NT2/D1 (cell line): ENCODE measurements at regions not wholly inside any gene's neighbourhood (a gene's known extent, or its start where the extent isn't known, plus 50 kb on each side); places are given as distances from the start of the nearest gene placed in this dataset.

Experiments used
- DNase-seq: peaks from one replicate; pipeline ENCODE4 v3.0.0-alpha.2; 2011; ENCODE audit warnings: low read depth, low spot score
- H3K27me3 ChIP-seq: 2 replicates; pipeline ENCODE4 v1.6.0; 2011; ENCODE audit warnings: mild to moderate bottlenecking; ENCODE audit not compliant: insufficient read length, insufficient read depth
- H3K36me3 ChIP-seq: 2 replicates; pipeline ENCODE4 v1.6.1; 2011; ENCODE audit warnings: mild to moderate bottlenecking, low read length, mixed read lengths; ENCODE audit not compliant: insufficient read depth, insufficient read length
- H3K4me1 ChIP-seq: 2 replicates; pipeline ENCODE4 v1.5.1; 2011; ENCODE audit not compliant: insufficient read depth, insufficient read length
- H3K4me3 ChIP-seq: 2 replicates; pipeline ENCODE4 v1.5.1; 2011; ENCODE audit warnings: low read depth; ENCODE audit not compliant: insufficient read length
- H3K9ac ChIP-seq: 2 replicates; pipeline ENCODE4 v1.6.0; 2011; ENCODE audit warnings: low read depth; ENCODE audit not compliant: insufficient read length
- H3K9me3 ChIP-seq: 2 replicates; pipeline ENCODE4 v1.5.1; 2011; ENCODE audit warnings: mild to moderate bottlenecking, low read length; ENCODE audit not compliant: insufficient read depth
- SUZ12 ChIP-seq: IDR thresholded peaks from 2 replicates; pipeline ENCODE4 v1.6.1; 2011; ENCODE audit not compliant: insufficient read length, insufficient read depth; ENCODE audit errors: extremely low read depth
- YY1 ChIP-seq: IDR thresholded peaks from 2 replicates; pipeline ENCODE4 v1.6.1; 2011; ENCODE audit not compliant: insufficient read length, insufficient read depth
- ZNF274 ChIP-seq: IDR thresholded peaks from 2 replicates; pipeline ENCODE4 v1.6.1; 2011; ENCODE audit warnings: mild to moderate bottlenecking, low read depth, low read length

DNA sequence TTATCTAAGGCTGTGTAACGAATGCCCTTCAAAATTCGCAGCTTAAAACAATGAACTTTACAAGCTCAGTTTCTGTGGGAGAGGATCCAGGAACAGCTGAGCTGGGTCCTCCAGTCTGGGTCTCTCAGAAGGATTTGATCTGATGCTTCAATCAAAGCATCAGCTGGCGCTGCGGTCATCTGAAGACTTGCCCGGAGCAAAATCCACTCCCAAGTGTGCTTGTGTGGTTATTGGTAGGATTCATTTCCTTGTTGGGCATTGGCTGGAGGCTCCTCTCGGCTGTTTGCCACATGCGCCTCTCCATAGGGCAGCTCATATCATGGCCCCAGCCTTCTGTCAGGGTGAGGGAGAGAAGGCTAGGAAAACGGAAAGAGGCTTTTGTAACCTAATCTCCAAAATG, 269.3 kb upstream of the CHD6 start:
- Histone ChIP-seq H3K4me1 (peaks cover 2% of the 10 kb centered on the region), H3K4me3 (no peak overlapping the region), H3K27me3 (no peaks in the 10 kb centered on the region), H3K9me3 (no peaks in the 10 kb centered on the region), H3K9ac (no peak overlapping the region), H3K36me3 (no peaks in the 10 kb centered on the region)
- TF ChIP-seq SUZ12 (no peak), ZNF274 (no peak), YY1 (no peak)
- DNase-seq, result no peak

DNA sequence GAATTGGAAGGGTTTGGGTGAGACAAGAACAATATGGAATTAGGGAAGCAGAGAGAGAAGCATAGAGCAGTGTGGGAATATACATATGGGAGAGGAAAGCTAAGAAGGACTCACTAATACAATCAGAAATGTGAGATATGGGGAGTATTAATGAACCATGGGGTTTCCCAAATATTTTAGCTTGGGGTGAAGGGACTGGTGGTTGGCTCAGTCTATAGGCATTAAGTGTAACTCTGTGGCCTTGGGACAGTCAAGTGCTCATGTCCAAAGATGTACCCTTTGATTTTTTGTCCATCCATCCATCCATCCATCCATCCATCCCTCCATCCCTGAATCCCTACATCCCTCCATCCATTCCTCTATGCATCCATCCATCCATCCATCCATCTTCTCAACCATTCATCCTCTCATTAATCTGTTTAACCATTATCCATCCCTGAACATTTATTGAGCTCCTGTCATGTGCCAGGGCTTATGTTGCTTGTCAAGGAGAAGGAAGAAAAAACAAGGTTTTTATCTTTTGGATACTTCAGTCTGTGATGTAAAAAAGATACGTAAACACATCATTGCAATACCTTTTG, 263.4 kb upstream of the CHD6 start:
- DNase-seq, result no peak
- H3K4me3 ChIP-seq, result no peak overlapping the region
- H3K36me3 ChIP-seq, result no peaks in the 10 kb centered on the region
- H3K9me3 ChIP-seq, result no peaks in the 10 kb centered on the region
- TF ChIP-seq ZNF274, result no peak
- TF ChIP-seq SUZ12, result no peak
- TF ChIP-seq YY1, result no peak
- H3K9ac ChIP-seq, result no peak overlapping the region
- H3K27me3 ChIP-seq, result no peaks in the 10 kb centered on the region
- H3K4me1 ChIP-seq, result no peaks in the 10 kb centered on the region

DNA sequence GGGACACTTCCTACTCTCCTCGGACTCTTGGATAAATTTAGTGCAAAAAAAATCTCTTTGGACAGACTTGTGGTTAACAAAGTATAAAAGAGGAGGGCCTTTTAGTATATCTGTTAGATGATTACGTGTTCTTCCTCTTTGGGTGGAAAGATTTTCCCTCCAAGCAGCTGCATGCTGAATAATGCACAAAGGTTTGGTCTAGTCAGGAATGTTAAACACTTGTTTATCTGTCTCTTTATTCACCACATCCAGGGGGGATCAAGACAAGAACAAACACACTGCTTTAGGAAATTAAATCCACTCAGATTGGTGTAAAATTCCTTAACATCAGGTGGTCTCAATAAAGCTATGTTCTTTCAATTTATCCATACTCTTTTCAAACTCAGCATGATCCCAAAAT, 260.9 kb upstream of the CHD6 start:
- TF ChIP-seq YY1 (no peak), SUZ12 (no peak), ZNF274 (no peak)
- H3K27me3 ChIP-seq, result no peaks in the 10 kb centered on the region

DNA sequence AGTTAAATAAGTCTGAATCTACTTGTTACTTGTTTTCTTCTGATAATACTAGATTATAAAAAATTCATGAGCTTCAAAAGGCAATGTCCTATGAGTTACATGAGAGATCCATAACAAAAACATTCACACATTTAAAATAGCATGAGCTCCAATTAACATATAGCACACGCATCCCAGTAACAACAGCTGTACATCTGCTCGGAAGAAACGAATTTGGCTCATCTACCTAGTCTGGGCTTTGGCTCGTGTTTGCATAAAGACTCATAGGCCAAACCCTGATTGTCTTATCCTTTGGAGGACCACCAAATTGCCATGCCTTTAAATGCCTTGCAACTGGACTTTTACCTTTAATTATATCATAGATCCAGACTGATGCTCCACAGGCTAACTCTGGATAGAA, 259.7 kb upstream of the CHD6 start:
- Histone ChIP-seq H3K9ac (no peak overlapping the region), H3K4me1 (no peaks in the 10 kb centered on the region), H3K36me3 (no peaks in the 10 kb centered on the region), H3K9me3 (no peaks in the 10 kb centered on the region), H3K4me3 (no peak overlapping the region), H3K27me3 (no peaks in the 10 kb centered on the region)
- no peak for TF ChIP-seq ZNF274
- TF ChIP-seq SUZ12, result no peak
- no peak for TF ChIP-seq YY1
- DNase-seq, result no peak

More for the DNA sequence above, 260.9 kb upstream of the CHD6 start:
- Histone ChIP-seq H3K36me3 (no peaks in the 10 kb centered on the region), H3K9ac (no peak overlapping the region), H3K9me3 (no peaks in the 10 kb centered on the region), H3K4me1 (no peaks in the 10 kb centered on the region), H3K4me3 (no peak overlapping the region)
- DNase-seq, result no peak

DNA sequence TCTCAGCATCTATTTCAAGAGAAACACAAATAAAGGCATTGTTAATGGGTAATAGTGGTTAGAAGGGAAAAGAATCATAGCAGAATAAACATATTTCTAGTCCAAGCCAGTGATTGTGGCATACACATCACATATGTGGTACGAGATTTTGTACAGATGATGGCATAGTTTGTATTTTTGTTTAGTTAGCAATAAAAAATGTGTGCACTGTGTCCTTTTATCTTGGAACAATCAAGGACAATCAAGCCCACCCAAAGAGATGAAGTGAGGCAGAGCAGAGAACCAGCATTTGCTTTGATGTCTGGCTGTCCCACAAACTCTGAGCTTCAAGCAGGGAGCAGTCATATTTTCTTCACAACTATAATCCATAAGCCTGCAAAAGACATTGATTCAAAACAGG, 256.5 kb upstream of the CHD6 start:
- no peaks in the 10 kb centered on the region for H3K27me3 ChIP-seq
- H3K4me3 ChIP-seq, result no peak overlapping the region
- no peak for TF ChIP-seq YY1
- TF ChIP-seq SUZ12, result no peak
- TF ChIP-seq ZNF274, result no peak
- no peaks in the 10 kb centered on the region for H3K4me1 ChIP-seq
- no peaks in the 10 kb centered on the region for H3K9me3 ChIP-seq
- no peak for DNase-seq
- H3K9ac ChIP-seq, result no peak overlapping the region
- H3K36me3 ChIP-seq, result no peaks in the 10 kb centered on the region

DNA sequence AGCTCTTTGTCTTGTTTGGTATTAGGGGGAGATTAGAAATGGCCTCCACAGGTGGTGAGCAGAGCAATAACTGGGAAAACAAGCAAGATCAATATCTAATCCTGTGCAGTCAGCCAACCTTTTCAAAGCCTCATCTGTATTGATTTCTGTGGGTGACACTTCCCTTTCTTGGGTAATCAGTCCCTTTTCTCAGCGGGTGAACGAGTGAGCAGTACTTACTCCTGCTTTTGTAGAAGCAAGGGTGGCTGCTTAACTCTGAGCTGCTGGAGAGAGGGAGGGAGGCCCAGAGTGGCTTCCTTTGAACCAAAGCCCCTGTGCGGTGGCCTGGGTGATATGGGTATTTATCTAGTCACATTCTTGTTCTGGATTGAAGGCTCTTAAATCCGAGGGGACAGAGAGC, 254.8 kb upstream of the CHD6 start:
- Histone ChIP-seq H3K4me3 (no peak overlapping the region), H3K9ac (no peak overlapping the region), H3K9me3 (0 out of 2 replicates have a peak, but pooled peaks cover 4% of the 10 kb centered on the region), H3K36me3 (no peaks in the 10 kb centered on the region), H3K27me3 (no peaks in the 10 kb centered on the region), H3K4me1 (no peaks in the 10 kb centered on the region)
- no peak for TF ChIP-seq SUZ12
- no peak for TF ChIP-seq YY1
- no peak for TF ChIP-seq ZNF274
- DNase-seq, result no peak

DNA sequence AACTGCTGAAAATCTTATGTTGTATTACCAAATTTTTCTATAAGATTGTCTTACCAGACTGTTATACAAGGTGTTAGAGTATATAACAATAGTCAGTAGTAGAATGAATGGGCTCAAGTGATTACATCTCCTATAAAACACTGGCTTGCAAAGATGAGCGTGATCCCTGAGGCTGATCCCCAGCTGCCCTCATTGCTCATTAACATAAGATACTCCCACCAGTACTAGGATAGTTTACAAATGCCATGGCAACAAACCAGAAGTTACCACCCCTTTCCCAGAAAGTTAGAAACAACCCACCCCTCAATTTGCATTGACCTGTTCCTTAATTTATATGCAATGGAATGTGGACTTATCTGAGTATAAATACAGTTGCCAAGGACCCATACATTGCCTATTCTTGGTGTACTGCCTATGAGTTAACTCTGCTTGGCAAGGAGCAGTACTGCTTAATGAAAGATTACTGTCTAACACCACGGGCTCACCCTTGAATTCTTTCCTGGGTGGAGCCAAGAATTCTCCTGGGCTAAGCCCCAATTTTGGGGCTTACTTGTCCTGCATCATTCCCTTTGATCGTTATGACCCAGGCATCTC, 252.8 kb upstream of the CHD6 start:
- no peak overlapping the region for H3K4me3 ChIP-seq
- 0 out of 2 replicates have a peak, but pooled peaks cover 4% of the 10 kb centered on the region for H3K9me3 ChIP-seq
- H3K36me3 ChIP-seq, result no peaks in the 10 kb centered on the region
- TF ChIP-seq SUZ12, result no peak
- no peak for TF ChIP-seq YY1
- TF ChIP-seq ZNF274, result no peak
- H3K27me3 ChIP-seq, result no peaks in the 10 kb centered on the region
- H3K4me1 ChIP-seq, result no peaks in the 10 kb centered on the region
- no peak overlapping the region for H3K9ac ChIP-seq
- no peak for DNase-seq
